Sigmoid colon (tissue), 6 donors: ENCODE measurements at regions not wholly inside any gene's neighbourhood (a gene's known extent, or its start where the extent isn't known, plus 50 kb on each side); places are given as distances from the start of the nearest gene placed in this dataset.

ENCODE experiments used
- DNase-seq: peaks from one replicate; pipeline ENCODE4 v3.0.0-alpha.2; 2019
- H3K27ac ChIP-seq, 4 donors: fragments of 200-600 bp; sonication (generic); one replicate each; pipeline ENCODE4 v1.5.1; 2016 to 2019; ENCODE audit warnings: mild to moderate bottlenecking in 1 of 4
- H3K27me3 ChIP-seq, 3 donors: fragments of 200-600 bp; sonication (generic); one replicate each; pipeline ENCODE4 v1.5.1; 2019; ENCODE audit warnings: mild to moderate bottlenecking in 1 of 3
- H3K36me3 ChIP-seq, 4 donors: fragments of 200-600 bp; sonication (generic); one replicate each; pipeline ENCODE4 v1.5.1; 2016 to 2019
- H3K4me1 ChIP-seq, 4 donors: fragments of 200-600 bp; sonication (generic); one replicate each; pipeline ENCODE4 v1.5.1; 2017 to 2019
- H3K4me3 ChIP-seq, 4 donors: fragments of 200-600 bp; sonication (generic); one replicate each; pipeline ENCODE4 v1.5.1; 2017 to 2019; ENCODE audit warnings: mild to moderate bottlenecking in 2 of 4, moderate library complexity in 1 of 4
- H3K9me3 ChIP-seq, 4 donors: fragments of 200-600 bp in 3 of 4; sonication (generic) in 3 of 4; one replicate each; pipeline versions ENCODE4 v1.5.1 to v1.6.1; 2013 to 2019
- EP300 ChIP-seq, 4 donors: sonication (generic); formaldehyde crosslinking; IDR thresholded peaks; one replicate each; pipeline ENCODE4 v1.6.1; 2017; ENCODE audit warnings: antibody characterized with exemption in 4 of 4
- POLR2A ChIP-seq, 2 donors: fragments of 450-650 bp; IDR thresholded peaks; one replicate each; pipeline ENCODE4 v1.6.1; 2016; ENCODE audit warnings: antibody characterized with exemption in 2 of 2, mild to moderate bottlenecking in 2 of 2, moderate library complexity in 2 of 2
- POLR2AphosphoS5 ChIP-seq, 4 donors: sonication (generic); formaldehyde crosslinking; IDR thresholded peaks; one replicate each; pipeline ENCODE4 v1.6.1; 2017; ENCODE audit warnings: antibody characterized with exemption in 4 of 4
- WGBS, 2 donors: extraction: QIAGEN DNeasy Blood & Tissue Kit; methylation state at CpG; one replicate each; pipeline ENCODE4 v1.1.7; 2013; 5-methylcytosine and 5-hydroxymethylcytosine counted together
- intact Hi-C: fragments of 100-400 bp; cut with DNase I; formaldehyde crosslinking; loops from one replicate; pipeline ENCODE4 v1.15.1; 2023
- TF ChIP-seq, protein P1 (sequence below), 4 experiments: fragments of 450-650 bp in 3 of 4; fragments of 200-600 bp in 1 of 4; IDR thresholded peaks; one replicate each; pipeline ENCODE4 v1.5.1; 2016 to 2019; ENCODE audit warnings: antibody characterized with exemption in 4 of 4, mild to moderate bottlenecking in 3 of 4, moderate library complexity in 2 of 4
- donor health status: healthy with polysubstance abuse.
- donor health status: healthy.

DNA sequence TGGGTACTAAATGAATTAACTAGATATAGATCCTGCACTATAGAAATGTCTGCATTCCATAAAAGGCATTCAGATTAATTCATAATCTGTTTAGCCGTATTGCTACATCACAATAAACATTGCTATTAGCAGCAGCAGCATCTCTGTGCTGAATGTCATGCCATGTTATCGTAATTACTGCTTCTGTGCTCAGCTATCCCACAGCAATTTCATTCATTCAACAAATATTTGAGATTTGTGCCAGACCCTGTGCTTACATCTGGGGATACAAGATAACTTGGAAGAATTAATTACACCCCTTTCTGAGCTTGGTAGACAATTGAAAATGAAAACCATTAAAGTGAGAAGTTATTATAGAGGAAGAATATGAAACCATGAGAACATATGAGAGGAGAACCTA, 185.8 kb upstream of the C11orf87 start:
- Histone ChIP-seq H3K4me1 (no peaks in the 10 kb centered on the region), H3K27ac (no peak overlapping the region), H3K36me3 (no peaks in the 10 kb centered on the region), H3K4me3 (no peak overlapping the region), H3K27me3 (no peaks in the 10 kb centered on the region), H3K9me3 (no peaks in the 10 kb centered on the region)
- no peak for DNase-seq
- TF ChIP-seq EP300 (IDR thresholded peaks at IDR 0.05) (no peak), POLR2A (IDR thresholded peaks at IDR 0.05) (no peak), POLR2AphosphoS5 (IDR thresholded peaks at IDR 0.05) (no peak)
- TF ChIP-seq, protein P1, sequence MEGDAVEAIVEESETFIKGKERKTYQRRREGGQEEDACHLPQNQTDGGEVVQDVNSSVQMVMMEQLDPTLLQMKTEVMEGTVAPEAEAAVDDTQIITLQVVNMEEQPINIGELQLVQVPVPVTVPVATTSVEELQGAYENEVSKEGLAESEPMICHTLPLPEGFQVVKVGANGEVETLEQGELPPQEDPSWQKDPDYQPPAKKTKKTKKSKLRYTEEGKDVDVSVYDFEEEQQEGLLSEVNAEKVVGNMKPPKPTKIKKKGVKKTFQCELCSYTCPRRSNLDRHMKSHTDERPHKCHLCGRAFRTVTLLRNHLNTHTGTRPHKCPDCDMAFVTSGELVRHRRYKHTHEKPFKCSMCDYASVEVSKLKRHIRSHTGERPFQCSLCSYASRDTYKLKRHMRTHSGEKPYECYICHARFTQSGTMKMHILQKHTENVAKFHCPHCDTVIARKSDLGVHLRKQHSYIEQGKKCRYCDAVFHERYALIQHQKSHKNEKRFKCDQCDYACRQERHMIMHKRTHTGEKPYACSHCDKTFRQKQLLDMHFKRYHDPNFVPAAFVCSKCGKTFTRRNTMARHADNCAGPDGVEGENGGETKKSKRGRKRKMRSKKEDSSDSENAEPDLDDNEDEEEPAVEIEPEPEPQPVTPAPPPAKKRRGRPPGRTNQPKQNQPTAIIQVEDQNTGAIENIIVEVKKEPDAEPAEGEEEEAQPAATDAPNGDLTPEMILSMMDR (IDR thresholded peaks at IDR 0.05): no peak
- 86 to 87% methylated on average over 2 of the region's 2 CpGs for WGBS, 2 donors
- intact Hi-C loops: no loop called here

DNA sequence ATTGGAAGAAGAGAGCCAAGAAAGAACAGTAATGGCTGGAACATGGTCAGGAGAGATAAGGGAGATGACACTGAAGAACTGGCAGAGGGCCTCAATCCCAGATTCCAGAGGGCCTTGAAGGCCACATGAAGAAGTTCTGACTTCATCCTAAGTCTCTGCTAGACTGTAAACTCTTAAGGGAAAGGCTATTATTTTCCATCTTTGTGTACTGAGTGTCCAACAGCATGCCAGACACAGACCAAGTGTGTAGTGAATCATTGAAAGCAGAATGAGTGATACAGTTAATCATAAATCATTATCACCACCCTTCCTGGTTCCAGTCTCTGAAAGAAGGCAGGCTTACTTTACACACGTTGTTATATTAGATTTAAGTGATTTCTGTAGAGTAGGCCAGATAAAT, 185.3 kb upstream of the C11orf87 start:
- no peak overlapping the region for H3K4me3 ChIP-seq
- no peaks in the 10 kb centered on the region for H3K27me3 ChIP-seq
- WGBS, 2 donors: 22 to 64% methylated on average over 1 of the region's 1 CpG
- no peaks in the 10 kb centered on the region for H3K9me3 ChIP-seq
- no peaks in the 10 kb centered on the region for H3K4me1 ChIP-seq
- H3K36me3 ChIP-seq: no peaks in the 10 kb centered on the region
- no peak for DNase-seq
- H3K27ac ChIP-seq: no peak overlapping the region
- intact Hi-C loops: no loop called here
- TF ChIP-seq EP300 (IDR thresholded peaks at IDR 0.05): no peak
- no peak for TF ChIP-seq POLR2AphosphoS5 (IDR thresholded peaks at IDR 0.05)
- TF ChIP-seq, protein P1 (IDR thresholded peaks at IDR 0.05): no peak
- no peak for TF ChIP-seq POLR2A (IDR thresholded peaks at IDR 0.05)

DNA sequence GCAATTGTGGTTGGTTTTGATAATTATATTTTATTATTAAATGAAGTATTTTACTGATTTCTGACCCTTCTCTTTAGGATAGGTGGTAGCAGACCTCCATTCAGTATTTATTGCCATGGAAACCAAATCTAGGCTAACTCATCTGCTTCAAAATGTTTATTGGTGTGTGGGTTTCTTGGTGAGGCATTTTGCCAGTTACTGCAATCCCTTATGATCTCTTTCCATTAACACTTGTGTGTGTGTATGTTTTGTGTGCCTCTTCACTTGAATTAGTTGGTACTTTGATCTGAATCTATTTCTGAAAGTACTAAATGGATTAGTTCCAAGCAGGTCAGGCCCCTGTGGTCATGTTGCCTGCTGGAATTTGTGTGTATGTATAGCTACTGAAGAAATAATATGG, 184.4 kb upstream of the C11orf87 start:
- no peak overlapping the region for H3K27ac ChIP-seq
- no peaks in the 10 kb centered on the region for H3K36me3 ChIP-seq
- no peak for DNase-seq
- H3K27me3 ChIP-seq: no peaks in the 10 kb centered on the region
- intact Hi-C loops: no loop called here
- no peak for TF ChIP-seq POLR2AphosphoS5 (IDR thresholded peaks at IDR 0.05)
- TF ChIP-seq, protein P1 (IDR thresholded peaks at IDR 0.05): no peak
- no peak for TF ChIP-seq EP300 (IDR thresholded peaks at IDR 0.05)
- no peaks in the 10 kb centered on the region for H3K4me1 ChIP-seq
- H3K9me3 ChIP-seq: no peaks in the 10 kb centered on the region
- H3K4me3 ChIP-seq: no peak overlapping the region

DNA sequence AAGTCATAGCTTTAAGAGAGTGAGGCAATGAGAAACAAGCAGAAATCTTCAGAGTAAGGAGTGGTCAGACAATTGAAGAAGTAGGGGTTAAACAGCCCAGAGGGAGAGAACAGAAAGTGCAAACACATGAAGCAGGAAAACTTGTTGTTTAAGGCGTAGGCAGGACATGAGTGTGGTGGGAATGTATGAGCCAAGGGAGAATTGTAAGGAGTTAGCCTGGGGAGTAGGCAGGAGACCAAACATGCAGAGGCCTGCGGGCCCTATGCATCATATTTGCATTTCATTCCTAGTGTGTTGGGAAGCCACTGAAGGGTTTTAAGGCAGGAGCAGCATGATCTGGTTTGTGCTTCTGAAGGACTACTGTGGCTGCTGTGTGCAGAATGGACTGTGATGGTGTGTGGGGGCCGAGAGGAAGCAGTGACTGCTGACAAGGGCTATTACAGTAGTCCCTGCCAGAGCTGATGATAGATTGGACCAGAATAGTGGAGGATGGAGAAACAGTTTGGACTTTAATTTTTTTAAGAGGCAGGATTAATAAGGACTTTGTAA, 179.9 kb upstream of the C11orf87 start:
- no peak for TF ChIP-seq POLR2AphosphoS5 (IDR thresholded peaks at IDR 0.05)
- TF ChIP-seq, protein P1 (IDR thresholded peaks at IDR 0.05): no peak
- TF ChIP-seq POLR2A (IDR thresholded peaks at IDR 0.05): no peak
- TF ChIP-seq EP300 (IDR thresholded peaks at IDR 0.05): no peak
- no peaks in the 10 kb centered on the region for H3K9me3 ChIP-seq
- no peaks in the 10 kb centered on the region for H3K36me3 ChIP-seq
- 51 to 66% methylated on average over 3 of the region's 3 CpGs for WGBS, 2 donors
- H3K27me3 ChIP-seq: no peaks in the 10 kb centered on the region
- H3K4me3 ChIP-seq: no peak overlapping the region
- intact Hi-C loops: no loop called here
- no peak for DNase-seq
- no peaks in the 10 kb centered on the region for H3K4me1 ChIP-seq
- H3K27ac ChIP-seq: no peak overlapping the region

DNA sequence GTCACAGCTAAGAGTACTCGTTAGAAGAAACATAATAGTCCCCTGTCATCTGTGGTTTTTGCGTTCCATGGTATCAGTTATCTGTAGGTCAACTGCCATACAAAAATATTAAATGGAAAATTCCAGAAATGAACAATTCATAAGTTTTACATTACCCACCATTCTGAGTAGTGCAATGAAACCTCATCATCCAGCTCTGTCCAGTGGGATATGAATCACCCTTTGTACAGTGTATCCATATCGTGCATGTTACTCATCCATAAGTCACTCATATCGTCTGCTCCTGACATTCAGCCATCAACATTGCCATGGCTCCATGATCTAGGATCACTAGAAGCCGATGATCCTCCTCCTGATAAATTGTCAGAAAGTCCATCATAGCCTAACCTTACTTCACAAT, 174.9 kb upstream of the C11orf87 start:
- TF ChIP-seq POLR2A (IDR thresholded peaks at IDR 0.05): no peak
- TF ChIP-seq EP300 (IDR thresholded peaks at IDR 0.05): no peak
- TF ChIP-seq POLR2AphosphoS5 (IDR thresholded peaks at IDR 0.05): no peak
- TF ChIP-seq, protein P1 (IDR thresholded peaks at IDR 0.05): no peak
- no peak overlapping the region for H3K27ac ChIP-seq
- no peaks in the 10 kb centered on the region for H3K36me3 ChIP-seq
- H3K27me3 ChIP-seq: no peaks in the 10 kb centered on the region
- no peaks in the 10 kb centered on the region for H3K9me3 ChIP-seq
- no peak overlapping the region for H3K4me3 ChIP-seq
- intact Hi-C loops: no loop called here
- no peaks in the 10 kb centered on the region for H3K4me1 ChIP-seq
- WGBS, 2 donors: 84 to 92% methylated on average over 5 of the region's 5 CpGs
- no peak for DNase-seq
